ENCODE measurements at regions not wholly inside any gene's neighbourhood (a gene's known extent, or its start where the extent isn't known, plus 50 kb on each side); places are given as distances from the start of the nearest gene placed in this dataset.

- TF ChIP-seq, protein P1, sequence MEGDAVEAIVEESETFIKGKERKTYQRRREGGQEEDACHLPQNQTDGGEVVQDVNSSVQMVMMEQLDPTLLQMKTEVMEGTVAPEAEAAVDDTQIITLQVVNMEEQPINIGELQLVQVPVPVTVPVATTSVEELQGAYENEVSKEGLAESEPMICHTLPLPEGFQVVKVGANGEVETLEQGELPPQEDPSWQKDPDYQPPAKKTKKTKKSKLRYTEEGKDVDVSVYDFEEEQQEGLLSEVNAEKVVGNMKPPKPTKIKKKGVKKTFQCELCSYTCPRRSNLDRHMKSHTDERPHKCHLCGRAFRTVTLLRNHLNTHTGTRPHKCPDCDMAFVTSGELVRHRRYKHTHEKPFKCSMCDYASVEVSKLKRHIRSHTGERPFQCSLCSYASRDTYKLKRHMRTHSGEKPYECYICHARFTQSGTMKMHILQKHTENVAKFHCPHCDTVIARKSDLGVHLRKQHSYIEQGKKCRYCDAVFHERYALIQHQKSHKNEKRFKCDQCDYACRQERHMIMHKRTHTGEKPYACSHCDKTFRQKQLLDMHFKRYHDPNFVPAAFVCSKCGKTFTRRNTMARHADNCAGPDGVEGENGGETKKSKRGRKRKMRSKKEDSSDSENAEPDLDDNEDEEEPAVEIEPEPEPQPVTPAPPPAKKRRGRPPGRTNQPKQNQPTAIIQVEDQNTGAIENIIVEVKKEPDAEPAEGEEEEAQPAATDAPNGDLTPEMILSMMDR (tag by site-specific recombination; IDR thresholded peaks at IDR 0.05) = no peak
- peak; percentile 76; the same call in 1 of the 2 replicates for TF ChIP-seq ZNF660 (tag by site-specific recombination; IDR thresholded peaks at IDR 0.05)
Observed at GRCh38 chr17:45705123-45706009, 78.8 kb upstream of the CRHR1 start.

Data from HEK293 (cell line).